HG02840 (cell line): ENCODE measurements at regions not wholly inside any gene's neighbourhood (a gene's known extent, or its start where the extent isn't known, plus 50 kb on each side); places are given as distances from the start of the nearest gene placed in this dataset.
"Not testable (repeated sequence)": the region's sequence is repeated elsewhere in the genome, so short reads cannot be mapped to it uniquely, and the experiment has no call there.

Experiments used
- ATAC-seq: cut with Tn5 transposase; IDR thresholded peaks from one replicate; pipeline ENCODE4 v1.9.1; 2021; ENCODE audit warnings: mild to moderate bottlenecking, moderate library complexity, moderate number of reproducible peaks; ENCODE audit not compliant: unreplicated experiment, low FRiP score

DNA sequence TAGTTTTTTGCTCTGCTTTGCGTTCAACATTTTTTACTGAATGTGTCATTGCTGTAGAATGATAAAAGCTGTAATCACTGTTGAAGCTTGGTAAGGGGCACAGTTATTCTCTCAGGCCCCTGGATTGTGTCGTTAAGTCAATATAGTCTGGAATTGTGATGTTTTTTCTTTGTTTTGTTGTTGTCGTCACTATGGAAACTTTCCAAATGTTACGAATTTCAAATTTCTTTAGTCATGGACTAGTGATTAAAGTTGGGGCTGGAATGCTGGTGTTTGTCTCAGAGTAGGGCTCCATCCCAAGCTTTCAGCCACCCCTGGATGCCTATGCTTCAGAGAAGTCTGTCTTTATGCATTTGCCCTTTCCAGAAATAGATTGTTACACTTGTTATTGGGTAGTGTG is 287.2 kb downstream of the CDH19 start:
- no peak for ATAC-seq

DNA sequence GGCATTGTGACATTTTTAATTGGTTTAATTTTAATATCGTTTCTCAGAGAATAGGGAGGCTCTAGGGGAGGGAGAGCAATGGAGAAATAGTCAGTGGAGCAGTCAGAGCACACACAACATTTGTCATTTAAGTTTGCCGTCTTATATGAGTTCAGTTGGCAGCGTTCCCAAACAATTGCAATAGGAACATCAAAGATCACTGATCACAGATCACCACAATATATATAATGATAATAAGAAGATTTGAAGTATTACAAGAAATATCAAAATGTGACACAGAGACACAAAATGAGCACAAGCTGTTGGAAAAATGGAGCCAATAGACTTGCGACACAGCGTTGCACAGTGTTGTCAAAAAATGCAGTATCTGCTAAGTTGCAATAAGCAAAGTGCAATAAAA is 303.7 kb downstream of the CDH19 start:
- ATAC-seq: no peak

- ATAC-seq: no peak
Measured at GRCh38 chr18:66280470-66280869, 323.4 kb downstream of the CDH19 start.

- no peak for ATAC-seq
Measured at GRCh38 chr18:66271962-66272361, 331.9 kb downstream of the CDH19 start.

DNA sequence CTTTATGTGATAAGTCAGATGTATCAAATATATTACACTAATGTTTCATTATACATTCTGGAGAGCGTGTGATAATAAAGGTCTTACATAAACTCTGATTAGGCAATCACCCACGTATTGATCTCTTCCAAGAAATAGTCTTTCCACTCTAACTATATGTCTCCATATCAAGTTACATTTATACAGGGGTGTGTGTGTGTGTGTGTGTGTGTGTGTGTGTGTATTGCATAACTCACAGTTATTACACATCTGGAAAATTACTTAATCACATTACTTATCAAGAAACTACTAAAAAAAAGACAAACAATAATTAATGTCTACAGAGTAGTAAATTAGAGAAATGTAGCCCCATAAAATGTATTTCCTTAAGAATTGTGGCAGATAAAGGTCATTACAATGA is 339.8 kb downstream of the CDH19 start:
- ATAC-seq: no peak

DNA sequence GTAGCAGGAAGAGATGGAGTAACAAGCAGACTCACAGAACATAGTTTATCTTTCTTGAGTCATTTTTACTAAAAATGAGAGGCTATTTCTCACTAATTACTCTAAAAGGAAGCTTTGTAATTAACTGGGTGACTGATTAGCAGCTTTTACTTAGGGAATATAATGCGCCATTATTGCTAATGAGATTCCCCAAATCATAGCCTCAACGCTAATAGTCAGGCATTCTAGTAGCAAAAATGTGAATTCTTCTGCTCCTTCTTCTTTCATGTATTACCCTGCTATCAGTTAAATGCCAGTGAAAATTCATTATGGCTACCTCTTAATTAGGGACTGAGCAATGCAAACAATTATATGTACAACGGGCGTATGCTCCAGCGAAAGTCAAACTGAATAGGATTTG is 349.8 kb downstream of the CDH19 start:
- ATAC-seq: no peak

DNA sequence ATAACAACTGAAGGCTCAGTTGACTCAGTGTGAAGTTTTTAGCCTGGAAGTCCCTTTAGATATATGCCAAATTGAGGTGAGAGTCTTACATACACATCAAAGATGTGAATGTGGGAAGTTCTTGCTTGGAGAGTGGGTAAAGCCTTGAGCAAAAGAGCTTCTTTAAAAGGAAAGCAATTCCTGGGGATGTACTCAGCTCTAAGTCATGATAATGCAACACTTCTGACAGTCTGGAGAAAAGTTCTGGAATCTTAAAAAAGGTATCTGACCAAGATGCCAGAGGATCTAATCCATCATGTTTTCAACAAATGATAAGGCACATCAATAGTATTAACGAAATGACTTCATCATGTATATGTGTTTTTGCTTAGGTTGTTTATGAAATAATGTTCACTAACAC is 351.2 kb downstream of the CDH19 start:
- ATAC-seq: no peak

GRCh38 chr18:66235206-66235605 is 368.7 kb downstream of the CDH19 start:
- no peak for ATAC-seq

DNA sequence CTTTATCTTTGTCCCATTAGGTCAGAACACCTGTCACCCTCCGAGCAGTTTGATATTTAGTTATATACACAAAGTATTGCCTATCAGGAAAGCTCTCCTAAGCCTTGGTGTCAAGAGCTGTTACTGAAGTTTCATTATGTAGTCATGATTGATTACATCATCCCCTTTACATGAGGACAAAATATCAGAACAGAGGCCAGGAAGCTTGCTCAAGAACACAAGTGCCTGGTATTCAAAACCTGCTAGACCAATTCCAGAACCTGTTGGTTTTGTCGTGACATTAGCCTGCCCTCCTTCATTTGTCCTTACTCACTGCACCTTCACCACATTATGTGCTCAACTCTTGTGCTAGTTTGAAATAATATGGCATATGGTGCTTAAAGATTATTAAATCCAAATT is 377.1 kb downstream of the CDH19 start:
- no peak for ATAC-seq

DNA sequence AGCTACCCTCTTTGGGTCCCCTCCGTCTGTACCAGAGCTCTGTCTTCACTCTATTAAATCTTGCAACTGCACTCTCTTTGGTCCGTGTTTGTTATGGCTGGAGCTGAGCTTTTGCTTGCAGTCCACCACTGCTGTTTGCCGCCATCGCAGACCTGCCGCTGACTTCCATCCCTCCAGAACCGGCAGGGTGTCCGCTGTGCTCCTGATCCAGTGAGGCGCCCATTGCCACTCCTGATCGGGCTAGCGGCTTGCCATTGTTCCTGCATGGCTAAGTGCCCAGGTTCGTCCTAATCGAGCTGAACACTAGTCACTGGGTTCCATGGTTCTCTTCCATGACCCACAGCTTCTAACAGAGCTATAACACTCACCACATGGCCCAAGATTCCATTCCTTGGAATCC is 380.6 kb downstream of the CDH19 start:
- not testable (repeated sequence) for ATAC-seq

GRCh38 chr18:66222174-66222573 is 381.7 kb downstream of the CDH19 start:
- no peak for ATAC-seq

GRCh38 chr18:66219817-66220216 is 384.1 kb downstream of the CDH19 start:
- no peak for ATAC-seq

GRCh38 chr18:66211749-66212148 is 392.1 kb downstream of the CDH19 start:
- no peak for ATAC-seq

DNA sequence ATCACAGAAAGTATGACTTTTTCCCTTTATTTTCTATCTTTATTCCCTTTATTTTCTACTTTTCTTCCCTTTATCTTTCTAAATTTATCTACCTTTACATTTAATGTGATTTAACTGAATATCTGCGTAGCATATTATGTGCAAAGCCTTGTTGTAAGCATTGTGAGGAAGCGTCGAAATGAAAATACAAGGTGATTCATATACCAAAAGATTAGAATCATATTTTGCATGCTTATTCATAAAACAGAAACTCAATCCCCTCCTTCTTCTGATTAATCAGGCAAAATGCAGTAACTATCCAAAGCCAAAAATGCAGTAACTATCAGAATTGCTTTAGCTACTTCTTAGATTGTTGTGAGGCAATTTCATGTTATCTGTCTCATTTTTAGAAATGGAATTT is 393.0 kb downstream of the CDH19 start:
- ATAC-seq: no peak

GRCh38 chr18:66209656-66210055 is 394.2 kb downstream of the CDH19 start:
- no peak for ATAC-seq

- no peak for ATAC-seq
Measured at GRCh38 chr18:66196805-66197204, 407.1 kb downstream of the CDH19 start.

- no peak for ATAC-seq
Measured at GRCh38 chr18:66193938-66194337, 410.0 kb downstream of the CDH19 start.

DNA sequence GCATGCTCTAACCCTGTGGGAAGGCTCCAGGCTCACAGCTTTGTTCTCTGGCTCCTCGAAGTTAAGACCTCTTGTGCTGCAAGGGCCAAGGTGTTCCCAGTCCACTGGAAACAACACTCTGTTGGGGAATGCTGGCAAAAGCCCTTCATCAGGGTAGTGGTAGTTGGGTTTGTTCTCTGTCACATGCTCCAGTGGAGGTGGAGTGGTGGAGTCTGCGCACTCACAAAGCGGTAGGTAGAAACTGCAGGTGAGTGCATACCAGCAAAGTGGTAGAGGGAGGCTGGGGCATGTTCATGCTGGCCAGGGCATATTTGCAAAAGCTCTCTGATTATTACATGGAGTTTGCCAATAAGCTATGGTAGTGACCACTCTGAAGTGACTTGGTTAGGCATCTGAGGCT is 410.5 kb downstream of the CDH19 start:
- ATAC-seq: no peak

DNA sequence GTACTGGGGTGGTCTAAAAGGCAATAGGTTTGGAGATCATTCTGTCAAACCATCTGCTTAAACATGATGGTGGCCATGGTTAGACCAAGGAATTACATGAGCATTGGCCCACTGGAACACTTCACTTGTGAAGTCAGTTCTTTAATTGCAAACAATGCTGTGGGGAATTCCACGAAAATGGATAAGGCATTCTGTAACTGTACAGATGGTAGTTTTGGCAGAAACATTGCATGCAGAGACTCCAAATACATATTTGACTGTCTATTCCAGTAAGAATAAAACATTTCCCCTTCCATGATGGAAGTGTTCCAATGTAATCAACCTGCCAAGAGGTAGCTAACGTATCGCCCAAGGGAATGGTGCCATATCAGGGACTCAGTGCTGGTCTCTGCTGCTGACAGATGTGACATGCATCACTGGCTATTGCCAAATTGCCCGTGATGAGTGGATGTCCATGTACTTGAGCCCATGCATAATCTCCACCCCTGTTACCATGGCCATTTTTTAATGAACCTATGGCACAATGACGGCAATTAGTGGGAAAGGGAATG is 417.9 kb downstream of the CDH7 start:
- no peak for ATAC-seq

GRCh38 chr18:66167829-66168684 is 417.2 kb downstream of the CDH7 start:
- no peak for ATAC-seq

- ATAC-seq: no peak
Measured at GRCh38 chr18:66160007-66160406, 409.2 kb downstream of the CDH7 start.

- ATAC-seq: no peak
Measured at GRCh38 chr18:66159451-66159850, 408.6 kb downstream of the CDH7 start.
